Endothelial cell of umbilical vein (primary cell): ENCODE measurements at regions not wholly inside any gene's neighbourhood (a gene's known extent, or its start where the extent isn't known, plus 50 kb on each side); places are given as distances from the start of the nearest gene placed in this dataset.

Experiments used
- BruUV-seq: library from RNA; stranded (reverse); fragments of 400-500 nt; replicated peaks from 2 replicates; lab custom pipeline; 2021; lab: Mats Ljungman, UMichigan
- CTCF ChIA-PET: fragments of 300-600, 350-600 bp; sonication (Branson Sonifier 250); formaldehyde crosslinking; loops from one replicate; lab custom pipeline; 2021; ENCODE audit warnings: antibody characterized with exemption, inconsistent platforms; lab: Charles Lee
- POLR2A ChIA-PET: fragments of 300-600, 350-600 bp; sonication (Branson Sonifier 250); formaldehyde crosslinking; loops from one replicate; lab custom pipeline; 2021; ENCODE audit warnings: antibody characterized with exemption, inconsistent platforms; lab: Charles Lee
- DNase-seq: peaks from one replicate; pipeline ENCODE4 v3.0.0-alpha.2; 2011; ENCODE audit warnings: low read depth, low spot score
- FAIRE-seq: peaks from 2 replicates; lab custom pipeline; 2011; peaks lifted over from hg19 to GRCh38; lab: Jason Lieb, UNC
- H2AFZ ChIP-seq: 2 replicates; pipeline ENCODE4 v1.6.0; 2012; ENCODE audit warnings: low read depth, low read length, control low read depth, inconsistent platforms
- H3K27ac ChIP-seq: 2 replicates; pipeline ENCODE4 v1.5.1; 2011; ENCODE audit warnings: low read depth, mild to moderate bottlenecking, control low read depth, low read length, moderate library complexity; ENCODE audit not compliant: insufficient read depth
- H3K27me3 ChIP-seq, 2 experiments: 2 replicates each; pipeline versions ENCODE4 v1.6.0 to v1.6.1; 2011; ENCODE audit warnings: low read length in 2 of 2, mixed read lengths in 1 of 2; ENCODE audit not compliant: control insufficient read depth in 2 of 2, insufficient read depth in 2 of 2
- H3K36me3 ChIP-seq, 2 experiments: 2 replicates in 1 of 2; 3 replicates in 1 of 2; pipeline ENCODE4 v1.5.1; 2011; ENCODE audit warnings: low read length in 2 of 2, mild to moderate bottlenecking in 1 of 2, moderate library complexity in 1 of 2; ENCODE audit not compliant: control insufficient read depth in 2 of 2, insufficient read depth in 2 of 2; ENCODE audit errors: extremely low read depth in 1 of 2
- H3K4me1 ChIP-seq: 3 replicates; pipeline ENCODE4 v1.5.1; 2011; ENCODE audit warnings: mild to moderate bottlenecking, low read length; ENCODE audit not compliant: control insufficient read depth, insufficient read depth; ENCODE audit errors: extremely low read depth
- H3K4me2 ChIP-seq: 2 replicates; pipeline ENCODE4 v1.6.1; 2011; ENCODE audit warnings: low read length, control low read depth, mixed read lengths; ENCODE audit not compliant: insufficient read depth
- H3K4me3 ChIP-seq, 3 experiments: fragments of 200-600 bp in 1 of 3; sonication (generic), shearing (Covaris generic) in 1 of 3; replicated peaks in 1 of 3; 2 replicates each; pipeline ENCODE4 v1.5.1; 2011 to 2016; ENCODE audit warnings: control low read depth in 3 of 3, low read length in 3 of 3, mild to moderate bottlenecking in 2 of 3, inconsistent platforms in 1 of 3, low read depth in 1 of 3, moderate library complexity in 1 of 3; ENCODE audit not compliant: insufficient read depth in 1 of 3
- H3K79me2 ChIP-seq: 2 replicates; pipeline ENCODE4 v1.6.0; 2012; ENCODE audit warnings: low read length, inconsistent platforms; ENCODE audit not compliant: control insufficient read depth, insufficient read depth
- H3K9ac ChIP-seq: replicated peaks from 2 replicates; pipeline ENCODE3; 2011; ENCODE audit warnings: low read length, control low read depth; ENCODE audit not compliant: insufficient read depth; ENCODE audit errors: extremely low read depth
- H3K9me1 ChIP-seq: replicated peaks from 3 replicates; pipeline ENCODE4 v1.6.0; 2011; ENCODE audit warnings: mild to moderate bottlenecking, low read length; ENCODE audit not compliant: control insufficient read depth, insufficient read depth; ENCODE audit errors: extremely low read depth
- H3K9me3 ChIP-seq: replicated peaks from 2 replicates; pipeline ENCODE4 v1.5.1; 2012; ENCODE audit warnings: low read length, inconsistent platforms; ENCODE audit not compliant: control insufficient read depth, insufficient read depth
- H4K20me1 ChIP-seq: replicated peaks from 2 replicates; pipeline ENCODE3; 2011; ENCODE audit warnings: mild to moderate bottlenecking, low read length; ENCODE audit not compliant: control insufficient read depth, insufficient read depth; ENCODE audit errors: extremely low read depth
- CTCF ChIP-seq, 2 donors: IDR thresholded peaks; 1 replicate in 1 of 2; 2 replicates in 1 of 2; pipeline ENCODE4 v1.5.1; 2011; ENCODE audit warnings: low read length in 2 of 2, mild to moderate bottlenecking in 2 of 2, moderate library complexity in 2 of 2, control low read depth in 1 of 2, inconsistent platforms in 1 of 2, low read depth in 1 of 2; ENCODE audit not compliant: insufficient read depth in 1 of 2; ENCODE audit errors: extremely low read depth in 1 of 2
- EZH2 ChIP-seq: IDR thresholded peaks from 2 replicates; pipeline ENCODE4 v1.6.1; 2012; ENCODE audit warnings: borderline replicate concordance, low read depth, mild to moderate bottlenecking, moderate library complexity, low read length, inconsistent platforms; ENCODE audit not compliant: severe bottlenecking
- FOS ChIP-seq: IDR thresholded peaks from 2 replicates; pipeline ENCODE4 v1.6.1; 2011; ENCODE audit warnings: mild to moderate bottlenecking, low read length, moderate library complexity, borderline replicate concordance; ENCODE audit not compliant: insufficient read depth
- GATA2 ChIP-seq: IDR thresholded peaks from 2 replicates; pipeline ENCODE4 v1.7.0; 2011; ENCODE audit warnings: low read depth, mild to moderate bottlenecking, moderate library complexity, mixed read lengths, low read length; ENCODE audit not compliant: insufficient read length, insufficient read depth
- JUN ChIP-seq: IDR thresholded peaks from 2 replicates; pipeline ENCODE4 v1.6.1; 2011; ENCODE audit warnings: borderline replicate concordance, low read depth; ENCODE audit not compliant: insufficient read length, insufficient read depth
- MAX ChIP-seq: IDR thresholded peaks from 2 replicates; pipeline ENCODE4 v1.6.1; 2011; ENCODE audit not compliant: insufficient read depth, insufficient read length
- MYC ChIP-seq: IDR thresholded peaks from one replicate; pipeline ENCODE4 v1.6.1; 2011; ENCODE audit warnings: mild to moderate bottlenecking, low read depth, low read length
- POLR2A ChIP-seq: IDR thresholded peaks from 2 replicates; pipeline ENCODE4 v1.6.1; 2012; ENCODE audit warnings: low read depth, mild to moderate bottlenecking, control low read depth, low read length
- POLR2AphosphoS5 ChIP-seq: IDR thresholded peaks from 2 replicates; pipeline ENCODE4 v1.6.1; 2012; ENCODE audit warnings: low read depth, mild to moderate bottlenecking, control low read depth, low read length, moderate library complexity; ENCODE audit not compliant: insufficient read depth
- dilution Hi-C: fragments of 300-500 bp; cut with MboI; formaldehyde crosslinking; loops from one replicate; pipeline ENCODE4 v1.15.0; 2019; ENCODE audit warnings: low sequenced_read_pairs; ENCODE audit not compliant: extremely low pct_ligation_motif_present
- intact Hi-C: fragments of 100-400 bp; cut with micrococcal nuclease; formaldehyde crosslinking; loops from one replicate; pipeline ENCODE4 v1.10.0; 2022

GRCh38 chr5:52725065-52725746 lies 62.5 kb upstream of the ITGA1 start:
- H2AFZ ChIP-seq = no peak overlapping the region
- dilution Hi-C loops = no loop called here
- H3K9me1 ChIP-seq = no peaks in the 10 kb centered on the region
- H3K36me3 ChIP-seq = no peaks in the 10 kb centered on the region
- H3K4me2 ChIP-seq = peak overlapping the region; percentile 42
- H3K4me1 ChIP-seq = peaks cover 34% of the 10 kb centered on the region
- CTCF ChIA-PET = interaction anchor here (1.0 to 1.9 kb wide), 5 partner anchors 20 to 190 kb away, joined by 3 to 6 read pairs (median 3); partner anchors contain the start of genes ITGA1 and PELO
- H3K79me2 ChIP-seq = no peaks in the 10 kb centered on the region
- no peak overlapping the region for H3K4me3 ChIP-seq
- no peaks in the 10 kb centered on the region for H3K27me3 ChIP-seq
- DNase-seq (no peak), FAIRE-seq (no peak)
- TF ChIP-seq MAX (no peak), EZH2 (no peak), JUN (peak; percentile 52), MYC (no peak), POLR2AphosphoS5 (peak; percentile 56), FOS (peak; percentile 52), GATA2 (peak; percentile 92), CTCF (IDR thresholded peaks at IDR 0.05; ENCODE audit: extremely low read depth in 1 of 2, insufficient read depth in 1 of 2, low read depth in 1 of 2, low read length in 2 of 2) (no peak), POLR2A (no peak)
- POLR2A ChIA-PET = interaction anchor here (0.7 to 1.2 kb wide), 2 partner anchors 29 to 74 kb away, joined by 3 to 6 read pairs; no protein-coding TSS in a partner anchor
- no TSS peak for BruUV-seq
- peak overlapping the region; percentile 34 for H3K27ac ChIP-seq
- no peaks in the 10 kb centered on the region for H3K9me3 ChIP-seq
- intact Hi-C loops = loop anchor here (5.0 kb wide), 1 partner anchor 62 kb away; the partner anchor contains the start of genes ITGA1 and PELO
- no peaks in the 10 kb centered on the region for H4K20me1 ChIP-seq
- peak overlapping the region; percentile 22 for H3K9ac ChIP-seq
